ENCODE measurements at regions not wholly inside any gene's neighbourhood (a gene's known extent, or its start where the extent isn't known, plus 50 kb on each side); places are given as distances from the start of the nearest gene placed in this dataset.

GRCh38 chr14:76941544-76941943, 87.0 kb downstream of the IRF2BPL start:
- no peaks in the 10 kb centered on the region for H3K36me3 Mint-ChIP-seq (ENCODE audit: low read depth)
- peak overlapping the region in 1 of 3 experiments; percentile 54 for H3K4me3 Mint-ChIP-seq
- no peaks in the 10 kb centered on the region for H3K9me3 Mint-ChIP-seq
- peaks cover 57% of the 10 kb centered on the region for H3K4me1 Mint-ChIP-seq
- peak overlapping the region; percentile 93 to 99 (median 98) for H3K27ac Mint-ChIP-seq
- no peaks in the 10 kb centered on the region for H3K27me3 Mint-ChIP-seq (ENCODE audit: low read depth)
- TF ChIP-seq, protein P1, sequence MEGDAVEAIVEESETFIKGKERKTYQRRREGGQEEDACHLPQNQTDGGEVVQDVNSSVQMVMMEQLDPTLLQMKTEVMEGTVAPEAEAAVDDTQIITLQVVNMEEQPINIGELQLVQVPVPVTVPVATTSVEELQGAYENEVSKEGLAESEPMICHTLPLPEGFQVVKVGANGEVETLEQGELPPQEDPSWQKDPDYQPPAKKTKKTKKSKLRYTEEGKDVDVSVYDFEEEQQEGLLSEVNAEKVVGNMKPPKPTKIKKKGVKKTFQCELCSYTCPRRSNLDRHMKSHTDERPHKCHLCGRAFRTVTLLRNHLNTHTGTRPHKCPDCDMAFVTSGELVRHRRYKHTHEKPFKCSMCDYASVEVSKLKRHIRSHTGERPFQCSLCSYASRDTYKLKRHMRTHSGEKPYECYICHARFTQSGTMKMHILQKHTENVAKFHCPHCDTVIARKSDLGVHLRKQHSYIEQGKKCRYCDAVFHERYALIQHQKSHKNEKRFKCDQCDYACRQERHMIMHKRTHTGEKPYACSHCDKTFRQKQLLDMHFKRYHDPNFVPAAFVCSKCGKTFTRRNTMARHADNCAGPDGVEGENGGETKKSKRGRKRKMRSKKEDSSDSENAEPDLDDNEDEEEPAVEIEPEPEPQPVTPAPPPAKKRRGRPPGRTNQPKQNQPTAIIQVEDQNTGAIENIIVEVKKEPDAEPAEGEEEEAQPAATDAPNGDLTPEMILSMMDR (IDR thresholded peaks at IDR 0.05; ENCODE audit: unreplicated experiment in 3 of 3), result no peak

GRCh38 chr14:76940021-76940760, 88.3 kb downstream of the IRF2BPL start:
- H3K4me1 Mint-ChIP-seq, result peaks cover 64% of the 10 kb centered on the region
- H3K9me3 Mint-ChIP-seq, result no peaks in the 10 kb centered on the region
- H3K27ac Mint-ChIP-seq, result peak overlapping the region; percentile 93 to 99 (median 98)
- no peaks in the 10 kb centered on the region for H3K36me3 Mint-ChIP-seq (ENCODE audit: low read depth)
- H3K4me3 Mint-ChIP-seq, result peak overlapping the region in 2 of 3 experiments; percentile 56 to 58
- TF ChIP-seq, protein P1 (IDR thresholded peaks at IDR 0.05; ENCODE audit: unreplicated experiment in 3 of 3), result no peak
- H3K27me3 Mint-ChIP-seq (ENCODE audit: low read depth), result no peaks in the 10 kb centered on the region

DNA sequence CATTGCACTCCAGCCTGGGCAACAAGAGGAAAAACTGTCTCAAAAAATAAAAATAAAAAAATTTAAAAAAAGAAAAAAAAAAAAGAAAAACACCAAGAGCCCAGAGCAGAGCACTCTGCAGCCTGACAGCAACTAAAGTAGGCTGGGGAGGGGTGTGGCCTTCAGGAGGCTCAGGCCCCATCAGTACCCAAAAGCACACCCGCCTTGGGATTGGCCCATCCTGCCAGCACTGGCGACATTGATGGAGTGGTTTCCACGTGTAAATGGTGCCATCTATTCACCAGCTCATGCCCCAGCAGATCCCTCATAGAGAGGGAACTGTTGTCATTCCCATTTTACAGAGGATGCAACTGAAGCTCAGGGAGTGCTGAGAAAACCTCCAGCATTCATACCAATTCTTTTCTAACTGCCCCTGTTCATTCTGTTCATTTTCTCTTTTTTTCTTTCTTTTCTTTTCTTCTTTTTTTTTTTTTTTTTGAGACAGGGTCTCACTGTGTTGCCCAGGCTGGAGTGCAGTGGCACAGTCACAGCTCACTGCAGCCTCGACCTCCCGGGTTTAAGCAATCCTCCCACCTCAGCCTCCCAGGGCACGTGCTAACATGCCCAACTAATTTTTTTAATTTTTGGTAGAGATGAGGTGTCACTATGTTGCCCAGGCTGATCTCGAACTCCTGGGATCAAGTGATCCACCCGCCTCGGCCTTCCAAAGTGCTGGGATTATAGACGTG, 89.3 kb downstream of the IRF2BPL start:
- Mint-ChIP-seq H3K9me3 (no peaks in the 10 kb centered on the region), H3K4me3 (peak overlapping the region in 2 of 3 experiments; percentile 56 to 58), H3K27ac (peak overlapping the region; percentile 93 to 99 (median 98)), H3K36me3 (ENCODE audit: low read depth) (no peaks in the 10 kb centered on the region), H3K4me1 (peaks cover 72% of the 10 kb centered on the region), H3K27me3 (ENCODE audit: low read depth) (no peaks in the 10 kb centered on the region)
- TF ChIP-seq, protein P1 (IDR thresholded peaks at IDR 0.05; ENCODE audit: unreplicated experiment in 3 of 3), result no peak

DNA sequence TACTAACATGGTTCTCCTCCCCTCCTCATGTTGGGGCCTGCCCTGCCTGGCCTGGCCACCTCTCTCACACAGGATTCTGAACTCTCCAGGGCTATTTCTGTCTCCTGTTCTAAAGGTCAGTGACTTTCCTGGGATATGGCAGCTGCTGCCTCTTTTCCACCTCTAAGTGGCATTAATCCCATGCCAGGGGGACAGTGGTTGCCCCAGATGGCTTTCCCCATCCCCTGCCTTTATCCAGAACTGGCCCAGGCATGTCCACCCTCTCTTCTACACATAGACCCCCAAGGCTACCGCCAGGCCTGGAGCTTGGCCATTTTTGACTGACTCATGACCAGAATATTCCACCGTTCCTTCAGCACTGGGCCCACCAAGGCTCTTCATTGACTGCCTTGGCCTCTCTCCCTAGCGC, 90.4 kb downstream of the IRF2BPL start:
- H3K36me3 Mint-ChIP-seq (ENCODE audit: low read depth), result no peaks in the 10 kb centered on the region
- TF ChIP-seq, protein P1 (IDR thresholded peaks at IDR 0.05; ENCODE audit: unreplicated experiment in 3 of 3), result no peak
- peaks cover 73% of the 10 kb centered on the region for H3K4me1 Mint-ChIP-seq
- peak overlapping the region in 2 of 3 experiments; percentile 12 to 38 for H3K4me3 Mint-ChIP-seq
- H3K27ac Mint-ChIP-seq, result peak overlapping the region; percentile 71 to 94 (median 89)
- no peaks in the 10 kb centered on the region for H3K9me3 Mint-ChIP-seq
- H3K27me3 Mint-ChIP-seq (ENCODE audit: low read depth), result no peaks in the 10 kb centered on the region

GRCh38 chr14:76937181-76938091, 91.1 kb downstream of the IRF2BPL start:
- H3K36me3 Mint-ChIP-seq (ENCODE audit: low read depth), result no peaks in the 10 kb centered on the region
- H3K27ac Mint-ChIP-seq, result peak overlapping the region; percentile 82 to 94 (median 93)
- peak overlapping the region in 2 of 3 experiments; percentile 46 to 67 for H3K4me3 Mint-ChIP-seq
- H3K4me1 Mint-ChIP-seq, result peaks cover 74% of the 10 kb centered on the region
- H3K27me3 Mint-ChIP-seq (ENCODE audit: low read depth), result no peaks in the 10 kb centered on the region
- TF ChIP-seq, protein P1 (IDR thresholded peaks at IDR 0.05; ENCODE audit: unreplicated experiment in 3 of 3), result no peak
- no peaks in the 10 kb centered on the region for H3K9me3 Mint-ChIP-seq
